ENCODE measurements at regions not wholly inside any gene's neighbourhood (a gene's known extent, or its start where the extent isn't known, plus 50 kb on each side); places are given as distances from the start of the nearest gene placed in this dataset.
"Not testable (repeated sequence)": the region's sequence is repeated elsewhere in the genome, so short reads cannot be mapped to it uniquely, and the experiment has no call there.

DNA sequence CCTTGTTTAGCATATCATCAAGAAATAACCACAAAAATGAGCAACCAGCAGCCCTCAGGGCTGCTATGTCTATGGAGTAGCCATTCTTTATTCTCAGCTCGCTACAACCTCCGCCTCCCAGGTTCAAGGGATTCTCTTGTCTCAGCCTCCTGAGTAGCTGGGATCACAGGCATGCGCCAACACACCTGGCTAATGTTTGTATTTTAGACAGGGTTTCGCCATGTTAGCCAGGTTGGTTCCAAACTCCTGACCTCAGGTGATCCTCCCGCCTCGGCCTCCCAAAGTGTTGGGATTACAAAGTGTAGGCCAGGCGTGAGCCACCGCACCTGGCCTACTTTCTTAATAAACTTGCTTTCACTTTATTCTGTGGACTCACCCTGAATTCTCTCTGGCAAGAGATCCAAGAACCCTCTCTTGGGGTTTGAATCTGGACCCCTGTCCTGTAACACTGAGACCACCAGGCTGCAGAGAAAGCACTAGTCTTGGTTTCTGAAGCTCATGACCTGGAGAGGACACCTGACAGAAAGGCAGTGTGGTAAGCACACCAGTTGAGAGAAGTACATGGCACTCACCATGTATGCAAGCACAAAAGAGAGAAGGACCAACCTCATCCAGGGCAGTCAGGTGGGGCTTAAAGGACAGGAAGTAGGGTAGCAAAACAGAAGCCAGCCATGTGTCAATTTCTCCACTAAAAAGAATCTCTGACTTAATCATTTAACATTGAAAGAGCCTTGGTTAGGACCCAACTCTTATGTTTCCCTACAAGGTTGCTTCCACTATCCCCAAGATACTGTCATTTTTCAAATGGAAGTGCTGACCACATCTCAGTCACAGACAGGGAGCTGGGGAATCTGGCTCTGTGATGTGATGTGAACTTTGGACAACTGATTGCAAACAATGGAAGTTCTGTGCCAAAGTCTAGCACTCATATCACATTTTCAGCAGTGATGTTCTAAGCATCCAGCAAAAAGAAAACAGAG lies 97.4 kb upstream of the DST start:
- no peak for DNase-seq

DNA sequence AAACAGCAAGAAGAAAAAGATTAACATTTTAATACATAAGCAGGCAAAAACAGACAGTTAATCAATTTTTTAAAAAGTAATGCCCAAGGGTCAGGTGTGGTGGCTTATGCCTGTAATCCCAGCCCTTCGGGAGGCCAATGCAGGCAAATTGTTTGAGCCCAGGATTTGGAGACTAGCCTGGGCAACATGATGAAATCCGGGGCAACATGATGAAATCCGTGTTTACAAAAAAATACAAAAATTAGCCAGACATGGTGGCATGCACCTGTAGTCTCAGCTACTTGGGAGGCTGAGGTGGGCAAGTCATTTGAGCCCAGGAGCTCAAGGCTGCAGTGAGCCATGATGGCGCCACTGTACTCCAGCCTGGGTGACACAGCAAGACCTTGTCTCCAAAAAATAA lies 94.1 kb upstream of the DST start:
- no peak for DNase-seq

DNA sequence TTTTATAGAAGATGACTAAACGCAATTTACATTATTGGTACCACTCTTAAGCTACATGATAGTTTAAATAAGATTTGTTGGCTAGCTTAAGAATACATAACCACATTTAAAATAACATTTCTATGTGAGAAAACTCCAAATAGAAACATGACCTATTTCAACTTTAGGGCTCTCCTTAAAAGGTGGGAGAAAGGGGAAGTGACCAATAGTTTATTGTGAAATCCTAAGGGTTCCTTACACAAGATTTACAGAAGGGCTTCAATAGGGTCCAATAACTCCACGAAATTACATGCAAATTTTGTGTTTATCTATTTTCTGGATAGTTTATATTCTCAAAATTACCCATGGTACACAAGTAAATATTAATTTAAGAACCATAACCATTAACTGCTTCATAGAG lies 91.6 kb upstream of the DST start:
- DNase-seq: no peak

DNA sequence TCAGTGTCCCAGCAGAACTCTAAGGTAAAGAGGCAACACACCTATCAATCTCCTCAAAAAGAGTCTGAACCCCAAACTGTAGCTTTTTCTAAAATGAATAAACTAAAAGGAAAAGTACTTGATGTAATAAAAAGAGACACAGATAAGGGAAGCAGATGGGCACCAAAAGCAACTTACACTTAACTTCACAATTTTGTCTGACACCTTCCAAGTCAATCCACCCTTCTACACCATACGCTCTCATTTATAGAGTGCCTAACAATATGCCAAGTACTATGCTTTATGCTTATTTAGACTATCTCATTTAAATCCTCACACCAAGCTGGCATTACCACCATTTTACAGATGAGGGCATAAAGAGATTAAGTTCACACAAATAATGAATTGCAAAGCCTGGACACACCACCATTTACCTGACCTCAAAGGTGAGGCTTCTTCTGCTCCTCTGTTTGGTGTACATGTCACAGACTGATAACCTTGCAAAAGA lies 90.6 kb upstream of the DST start:
- DNase-seq: no peak

DNA sequence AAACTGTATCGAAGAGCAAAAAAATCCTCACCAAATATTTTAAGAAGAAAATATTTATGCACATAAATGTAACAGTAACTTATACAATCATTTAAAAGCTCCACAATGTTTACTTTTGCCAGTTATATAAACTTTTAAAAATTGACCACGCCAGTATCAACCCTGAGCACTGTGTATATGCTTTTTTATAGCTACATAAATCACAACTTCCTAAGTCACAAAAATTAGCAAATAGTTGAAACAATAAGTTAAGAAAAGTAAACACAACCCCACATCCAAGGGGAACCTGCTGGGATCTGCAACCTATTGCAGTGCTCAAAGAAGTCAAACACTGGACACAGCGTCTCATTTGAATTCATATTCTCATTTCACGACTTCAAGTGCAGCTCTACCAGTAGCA lies 89.8 kb upstream of the DST start:
- no peak for DNase-seq

DNA sequence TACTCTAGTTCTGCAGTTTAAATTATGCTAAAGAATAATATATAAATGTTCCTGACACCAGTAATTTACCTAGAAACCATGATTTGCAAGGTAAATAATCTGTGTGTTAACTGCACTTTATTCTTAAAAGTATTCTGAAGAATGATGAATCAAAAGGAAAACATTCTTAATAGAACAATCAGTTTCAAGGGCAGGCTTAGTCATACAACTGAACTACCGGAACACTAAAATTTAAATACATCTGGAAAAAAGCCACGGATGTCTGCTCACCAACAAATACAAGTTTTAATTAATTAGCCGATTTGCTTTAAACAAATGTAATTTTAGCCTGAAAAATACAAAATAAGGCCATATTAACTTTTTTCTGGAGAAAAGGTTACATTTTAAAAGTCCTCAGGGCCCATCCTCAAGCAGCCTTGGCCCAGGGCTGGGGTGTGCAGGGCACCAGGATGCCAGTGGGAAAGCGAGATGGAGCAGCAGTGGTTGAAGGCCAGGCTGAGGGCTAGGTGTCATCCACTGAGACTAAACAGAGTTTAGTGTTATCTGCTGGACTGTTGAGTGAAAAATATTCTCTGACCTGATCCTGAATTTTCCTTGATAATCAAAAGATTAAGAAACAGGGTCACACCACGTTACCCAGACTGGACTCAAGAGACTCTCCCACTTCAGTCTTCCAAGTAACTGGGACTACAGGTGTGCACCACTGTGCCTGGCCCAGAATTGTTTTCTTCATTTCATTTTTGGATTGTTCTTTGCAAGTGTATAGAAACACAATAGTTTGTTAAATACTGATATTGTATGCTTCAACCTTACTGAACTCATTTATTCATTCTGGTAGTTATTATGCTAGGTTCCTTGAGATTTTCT lies 88.2 kb upstream of the DST start:
- no peak for DNase-seq

DNA sequence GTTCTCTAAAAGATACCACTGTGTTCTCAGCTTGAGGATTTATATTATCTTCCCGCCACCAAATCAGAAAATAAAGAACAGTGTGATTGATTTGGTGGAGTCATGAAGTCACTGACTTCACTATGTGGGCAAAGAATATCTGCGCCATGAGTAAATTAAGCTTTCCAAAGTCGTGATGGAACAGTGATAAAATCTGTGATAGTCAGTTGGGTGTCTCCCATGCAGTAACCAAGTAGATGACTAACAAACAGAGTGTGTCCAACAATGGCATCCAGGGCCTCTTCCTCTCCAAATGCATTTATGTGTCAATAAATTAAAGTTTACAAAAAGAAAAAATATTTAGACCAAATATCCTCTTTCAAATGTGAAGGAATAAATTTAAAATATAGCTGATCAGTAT lies 87.0 kb upstream of the DST start:
- DNase-seq: no peak

DNA sequence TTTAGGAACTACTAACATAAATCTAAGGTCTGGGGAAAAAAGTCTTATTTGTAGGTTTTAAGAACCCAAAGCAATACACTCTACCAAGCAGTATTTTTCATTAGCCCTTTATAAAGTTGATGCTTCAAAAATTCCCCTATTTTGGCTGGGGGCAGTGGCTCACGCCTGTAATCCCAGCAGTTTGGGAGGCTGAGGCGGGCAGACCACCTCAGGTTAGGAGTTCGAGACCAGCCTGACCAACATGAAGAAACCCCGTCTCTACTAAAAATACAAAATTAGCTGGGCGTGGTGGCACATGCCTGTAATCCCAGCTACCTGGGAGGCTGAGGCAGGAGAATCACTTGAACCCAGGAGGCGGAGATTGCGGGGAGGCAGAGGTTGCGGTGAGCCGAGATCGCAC lies 86.5 kb upstream of the DST start:
- DNase-seq: not testable (repeated sequence)

DNA sequence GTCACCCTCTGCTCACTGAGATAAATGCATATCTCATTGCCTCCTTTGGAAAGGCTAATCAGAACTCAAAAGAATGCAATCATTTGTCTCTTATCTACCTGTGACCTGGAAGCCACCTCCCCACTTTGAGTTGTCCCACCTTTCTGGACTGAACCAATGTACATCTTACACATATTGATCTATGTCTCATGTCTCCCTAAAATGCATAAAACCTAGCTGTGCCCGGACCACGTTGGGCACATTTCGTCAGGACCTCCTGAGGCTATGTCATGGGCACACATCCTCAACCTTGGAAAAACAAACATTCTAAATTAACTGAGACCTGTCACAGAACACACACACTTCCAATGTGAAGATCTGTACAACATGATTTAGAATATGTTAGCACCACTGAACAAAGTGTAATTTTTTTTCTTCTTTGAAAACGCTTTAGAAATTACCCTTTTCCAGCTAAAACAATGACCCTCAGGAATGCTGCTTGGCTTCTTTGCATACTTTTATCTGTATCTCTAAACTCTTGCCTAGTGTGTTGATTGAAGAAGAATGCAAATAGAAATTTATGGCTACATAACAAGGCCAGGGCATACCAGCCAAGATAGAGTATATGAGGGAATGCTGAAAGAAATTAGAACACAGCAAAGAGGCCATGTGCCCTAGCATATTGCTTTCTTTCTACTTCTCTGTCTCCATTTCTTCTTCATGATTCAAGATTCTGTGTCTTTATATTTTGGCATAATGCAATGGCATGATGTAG lies 84.6 kb upstream of the DST start:
- DNase-seq: no peak

DNA sequence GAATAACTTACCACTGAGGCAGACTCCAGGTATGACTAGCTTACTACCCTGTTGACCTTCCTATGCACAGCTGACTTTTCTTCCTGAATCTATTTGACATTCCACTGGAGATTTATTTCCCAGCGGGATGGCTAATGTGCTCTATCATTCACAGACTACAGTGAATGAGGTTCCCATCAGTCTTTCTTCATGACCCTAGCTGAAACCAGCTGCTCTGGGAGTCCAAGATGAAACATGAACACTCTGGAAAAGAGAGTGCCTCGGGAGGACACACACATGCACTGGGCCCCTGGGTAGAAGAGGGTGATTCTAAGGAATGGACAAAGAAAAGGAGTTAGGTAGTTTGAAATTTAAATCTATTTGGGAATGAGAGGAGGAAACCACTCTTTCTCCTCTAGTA lies 82.6 kb upstream of the DST start:
- DNase-seq: no peak

DNA sequence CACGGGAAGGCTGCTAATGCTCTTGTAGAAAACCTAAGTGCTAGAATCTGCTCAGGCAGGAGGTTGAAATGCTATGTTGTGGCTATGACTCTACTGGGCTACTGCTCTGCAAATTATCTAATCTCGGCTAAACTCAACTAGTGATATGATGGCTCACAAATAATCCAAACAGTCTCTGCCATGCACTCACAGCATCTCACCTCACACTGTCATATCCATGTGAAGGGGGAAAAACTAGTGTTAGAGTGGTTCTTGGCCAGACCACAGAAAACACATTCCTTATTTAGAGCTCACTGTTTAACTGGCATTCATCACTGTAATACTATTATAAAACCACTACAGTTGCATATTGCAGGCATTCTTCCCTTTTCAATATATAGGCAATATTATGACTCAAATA lies 81.8 kb upstream of the DST start:
- no peak for DNase-seq

DNA sequence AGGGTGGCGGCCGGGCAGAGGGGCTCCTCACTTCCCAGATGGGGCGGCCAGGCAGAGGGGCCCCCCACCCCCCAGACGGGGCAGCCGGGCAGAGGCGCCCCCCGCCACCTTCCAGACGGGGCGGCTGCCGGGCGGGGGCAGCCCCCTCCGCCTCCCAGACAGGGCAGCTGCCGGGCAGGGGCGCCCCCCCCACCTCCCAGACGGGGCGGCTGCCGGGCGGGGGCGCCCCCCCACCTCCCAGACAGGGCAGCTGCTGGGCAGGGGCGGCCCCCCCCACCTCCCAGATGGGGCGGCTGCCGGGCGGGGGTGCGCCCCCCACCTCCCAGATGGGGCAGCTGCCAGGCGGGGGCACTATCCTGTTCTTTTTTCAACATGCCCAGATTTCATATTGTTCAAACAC lies 78.2 kb upstream of the DST start:
- no peak for DNase-seq

DNA sequence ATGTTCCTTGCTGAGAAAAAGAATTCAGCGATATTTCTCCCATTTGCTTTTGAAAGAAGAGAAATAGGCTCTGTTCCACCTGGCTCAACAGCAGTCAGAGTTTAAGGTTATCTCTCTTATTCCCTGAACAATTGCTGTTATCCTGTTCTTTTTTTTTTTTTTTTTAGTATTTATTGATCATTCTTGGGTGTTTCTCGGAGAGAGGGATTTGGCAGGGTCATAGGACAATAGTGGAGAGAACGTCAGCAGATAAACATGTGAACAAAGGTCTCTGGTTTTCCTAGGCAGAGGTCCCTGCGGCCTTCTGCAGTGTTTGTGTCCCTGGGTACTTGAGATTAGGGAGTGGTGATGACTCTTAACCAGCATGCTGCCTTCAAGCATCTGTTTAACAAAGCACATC lies 77.5 kb upstream of the DST start:
- not testable (repeated sequence) for DNase-seq

DNA sequence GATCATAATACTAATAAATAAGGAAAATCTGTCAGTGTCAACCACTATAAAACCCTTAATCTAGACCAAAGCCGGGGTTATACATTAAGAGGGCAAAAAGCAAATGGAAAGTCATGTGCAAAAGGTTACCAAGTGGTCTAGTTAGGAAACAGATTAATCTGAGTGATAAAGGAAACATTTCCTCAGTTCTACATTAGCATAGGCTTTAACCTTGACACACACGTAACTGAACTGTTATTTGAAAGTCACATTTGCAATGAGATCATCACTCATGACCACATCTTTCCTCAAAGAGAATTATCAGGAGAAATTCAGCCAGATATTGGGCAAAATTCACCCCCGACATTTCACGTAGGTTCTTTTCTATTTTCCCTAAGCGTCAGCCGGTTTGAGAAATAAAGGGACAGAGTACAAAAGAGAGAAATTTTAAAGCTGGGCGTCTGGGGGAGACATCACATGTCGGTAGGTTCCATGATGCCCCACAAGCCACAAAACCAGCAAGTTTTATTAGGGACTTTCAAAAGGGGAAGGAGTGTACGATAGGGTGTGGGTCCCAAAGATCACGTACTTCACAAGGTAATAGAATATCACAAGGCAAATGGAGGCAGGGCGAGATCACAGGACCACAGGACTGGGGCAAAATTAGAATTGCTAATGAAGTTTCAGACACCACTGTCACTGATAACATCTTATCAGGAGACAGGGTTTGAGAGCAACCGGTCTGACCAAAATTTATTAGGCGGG lies 76.8 kb upstream of the DST start:
- not testable (repeated sequence) for DNase-seq

DNA sequence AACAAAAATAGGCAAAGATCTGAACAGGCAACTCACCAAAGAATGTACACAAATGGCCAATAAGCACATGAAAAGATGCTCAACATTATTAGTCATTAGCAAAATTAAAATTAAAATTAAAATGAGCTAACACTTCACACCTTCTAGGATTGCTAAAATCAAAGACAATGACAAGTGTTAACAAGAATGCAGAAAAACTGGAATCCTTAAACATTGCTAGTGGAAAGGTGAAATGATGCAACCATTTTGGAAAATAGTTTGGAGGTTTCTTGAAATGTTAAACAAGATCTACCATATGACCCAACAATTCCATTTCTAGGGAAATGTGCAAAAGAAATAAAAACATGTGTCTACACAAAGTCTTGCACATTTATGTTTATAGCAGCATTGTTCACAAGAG lies 75.5 kb upstream of the DST start:
- no peak for DNase-seq

DNA sequence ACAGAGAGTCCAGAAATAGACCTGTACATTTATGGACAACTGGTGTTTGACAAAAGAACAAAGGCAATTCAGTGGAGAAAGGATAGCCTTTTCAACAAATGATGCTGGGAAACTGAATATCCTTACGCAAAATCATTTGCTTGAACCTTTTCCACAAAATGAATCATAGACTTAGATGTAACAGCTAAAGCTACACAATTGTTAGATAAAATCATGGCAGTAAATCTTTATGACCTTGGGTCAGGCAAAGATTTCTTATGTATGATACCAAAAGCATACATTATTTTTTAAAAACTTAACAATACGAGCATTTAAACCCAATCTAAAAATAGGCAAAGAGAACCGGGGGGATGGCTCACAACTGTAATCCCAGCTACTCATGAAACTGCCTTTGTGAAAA lies 73.5 kb upstream of the DST start:
- DNase-seq: no peak

DNA sequence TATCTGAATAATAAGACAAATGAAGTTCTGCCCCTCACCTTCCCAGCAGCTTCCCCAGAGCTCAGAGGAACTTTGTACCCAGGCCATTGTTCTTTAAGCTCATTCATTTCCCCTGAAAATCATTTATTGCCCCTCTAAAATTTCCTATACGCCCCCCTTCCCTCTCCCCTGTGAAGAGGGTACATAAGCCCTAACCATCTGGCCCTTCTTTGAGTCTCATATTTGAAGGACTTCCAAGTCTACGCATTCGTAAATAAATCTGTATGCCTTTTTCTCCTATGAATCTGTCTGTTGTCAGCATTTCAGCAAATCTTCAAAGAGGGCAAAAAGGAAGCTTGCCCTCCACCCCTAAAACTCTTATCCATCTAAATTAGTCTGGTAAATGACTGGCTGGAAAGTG lies 73.1 kb upstream of the DST start:
- DNase-seq: no peak

DNA sequence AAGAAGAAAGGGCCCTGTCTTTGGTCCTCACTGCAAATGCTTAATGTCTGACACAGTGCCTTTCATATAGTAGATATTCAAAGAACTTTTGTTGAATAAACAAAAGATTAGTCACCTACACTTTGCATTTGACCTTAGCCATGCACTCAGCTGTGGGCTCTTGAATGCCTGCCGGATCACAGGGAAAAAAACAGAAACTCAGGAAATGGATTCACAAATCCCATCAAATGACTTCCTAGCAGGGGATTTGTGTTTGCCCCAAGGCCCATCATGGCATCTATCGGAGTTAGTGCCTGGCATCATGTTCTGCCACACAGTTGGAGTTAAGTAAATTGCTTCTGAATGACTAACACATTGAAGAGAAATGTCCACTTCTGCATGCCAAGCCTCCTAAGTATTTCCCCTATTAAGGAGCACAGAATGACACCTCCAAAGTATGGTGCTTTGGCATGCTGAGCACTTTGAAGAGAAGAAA lies 72.3 kb upstream of the DST start:
- DNase-seq: no peak

DNA sequence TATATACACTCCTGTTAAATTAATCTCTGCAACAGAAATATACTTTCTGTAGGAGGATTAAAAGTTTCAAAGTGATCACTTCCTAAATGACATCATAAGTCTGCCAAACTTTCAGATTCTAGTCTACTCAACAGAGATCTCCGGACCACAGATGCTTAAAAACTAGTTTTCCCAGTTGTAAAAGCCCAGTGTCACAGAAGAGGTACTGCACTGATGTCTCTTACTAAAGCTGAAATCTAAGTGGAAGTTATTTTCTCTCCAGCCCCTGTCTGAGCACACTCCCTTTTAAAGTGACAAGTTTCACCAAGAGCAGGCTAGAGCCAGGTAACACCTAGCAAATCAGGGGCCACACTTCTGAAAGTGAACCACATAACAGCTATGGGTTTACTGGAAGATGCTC lies 71.6 kb upstream of the DST start:
- DNase-seq: no peak

DNA sequence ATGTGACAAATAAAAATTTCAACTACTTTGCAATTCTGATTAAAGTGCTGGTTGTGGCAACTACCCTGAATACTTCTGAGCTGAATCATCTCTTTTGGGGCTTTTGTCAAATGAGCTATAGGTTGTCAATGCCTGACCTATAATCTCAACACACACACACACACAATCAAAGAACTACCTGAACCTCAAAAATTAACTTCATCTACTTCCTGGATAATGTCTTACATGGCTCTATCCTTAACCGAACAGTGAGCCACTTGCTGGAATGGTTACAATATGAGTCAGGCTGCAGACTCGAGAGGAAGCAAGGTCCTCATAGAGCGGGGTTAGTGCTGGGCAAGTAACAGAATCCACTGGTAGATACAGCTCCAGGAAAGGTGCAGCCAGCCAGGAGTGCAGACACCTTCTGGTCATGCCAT lies 70.6 kb upstream of the DST start:
- no peak for DNase-seq

DNA sequence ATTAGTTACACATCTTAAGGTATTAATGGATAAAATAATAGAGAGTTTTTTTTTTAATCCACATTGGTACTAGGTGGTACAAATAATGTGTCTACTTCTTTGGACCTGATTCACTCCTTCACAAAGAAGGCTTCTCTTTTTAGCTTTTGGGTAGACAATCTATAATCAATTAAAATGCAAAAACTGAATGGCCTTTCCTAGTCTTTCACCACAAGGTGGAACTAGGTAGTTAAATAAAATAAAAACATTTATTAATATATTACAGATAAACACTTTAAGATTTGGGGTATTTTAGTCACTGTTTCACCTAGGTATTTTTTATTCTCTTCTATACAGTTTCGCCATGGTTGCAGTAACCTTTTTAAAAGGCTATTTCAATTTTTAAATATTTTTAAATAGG lies 68.3 kb upstream of the DST start:
- no peak for DNase-seq

DNA sequence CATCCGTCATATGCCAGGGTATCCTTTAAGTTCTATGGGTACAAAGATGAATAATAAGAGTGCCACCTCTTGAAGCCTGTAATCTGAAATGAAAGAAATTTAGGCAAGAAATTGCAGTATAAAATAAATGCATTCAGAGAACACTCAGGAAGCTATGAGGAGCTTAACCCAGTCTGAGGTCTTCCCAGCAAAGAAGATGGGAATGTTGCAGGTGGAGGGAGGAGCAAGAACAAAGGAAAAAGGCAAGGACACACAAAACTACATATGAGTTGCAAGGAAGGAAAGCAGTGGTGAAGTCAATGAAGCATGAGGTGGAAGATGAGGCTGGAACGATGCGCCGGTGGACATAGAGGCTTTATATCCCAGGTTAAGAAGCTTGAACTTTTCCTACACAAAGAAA lies 67.0 kb upstream of the DST start:
- no peak for DNase-seq
